Fibroblast of lung (primary cell): ENCODE measurements at regions not wholly inside any gene's neighbourhood (a gene's known extent, or its start where the extent isn't known, plus 50 kb on each side); places are given as distances from the start of the nearest gene placed in this dataset.

ENCODE experiments used
- CTCF ChIP-seq, 2 donors: IDR thresholded peaks in 1 of 2; conservative IDR thresholded peaks in 1 of 2; 1 replicate in 1 of 2; 2 replicates in 1 of 2; pipeline ENCODE4 v1.5.1; 2011 to 2012; ENCODE audit warnings: low read length in 2 of 2, control low read depth in 1 of 2, inconsistent platforms in 1 of 2, low read depth in 1 of 2, mild to moderate bottlenecking in 1 of 2
- EZH2 ChIP-seq: IDR thresholded peaks from 2 replicates; pipeline ENCODE4 v1.5.1; 2012; ENCODE audit warnings: low read length, control low read depth, mild to moderate bottlenecking; ENCODE audit errors: missing control alignments

DNA sequence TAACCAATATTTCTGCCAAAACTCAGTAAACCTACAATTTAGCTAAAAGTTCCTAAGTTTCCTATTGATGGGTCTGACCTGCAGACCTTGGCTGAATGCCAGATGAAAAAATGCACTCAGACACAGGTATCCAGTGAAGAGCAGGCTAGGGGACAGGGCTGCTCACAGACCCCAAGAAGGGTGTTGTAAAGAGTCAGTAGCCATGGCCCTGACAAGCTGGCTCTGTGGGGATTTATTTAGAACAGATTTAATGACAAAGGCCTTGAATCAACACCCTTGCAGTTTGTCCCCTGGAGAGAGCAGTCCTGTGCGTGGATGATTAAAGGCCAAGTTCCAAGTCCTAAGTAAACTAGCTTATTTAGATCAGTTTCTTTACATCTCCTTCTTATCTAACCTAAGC is 1243.2 kb upstream of the ADGRL4 start:
- no peak for TF ChIP-seq CTCF (conservative IDR thresholded peaks at IDR 0.05 in 1 of 2, IDR thresholded peaks at IDR 0.05 in 1 of 2; ENCODE audit: low read depth in 1 of 2, low read length in 2 of 2)
- no peak for TF ChIP-seq EZH2
